Ascending aorta (tissue), 2 donors: ENCODE measurements at regions not wholly inside any gene's neighbourhood (a gene's known extent, or its start where the extent isn't known, plus 50 kb on each side); places are given as distances from the start of the nearest gene placed in this dataset.

Experiments used
- DNase-seq, 2 donors: peaks; one replicate each; pipeline ENCODE4 v3.0.0-alpha.2; 2019; ENCODE audit warnings: low spot score in 2 of 2
- H3K27ac ChIP-seq, 2 donors: fragments of 200-600 bp; sonication (generic); one replicate each; pipeline ENCODE4 v1.5.1; 2016 to 2017; ENCODE audit warnings: mild to moderate bottlenecking in 1 of 2
- H3K27me3 ChIP-seq: fragments of 200-600 bp; sonication (generic); one replicate; pipeline ENCODE4 v1.5.1; 2017
- H3K36me3 ChIP-seq, 2 donors: fragments of 200-600 bp; sonication (generic); one replicate each; pipeline ENCODE4 v1.5.1; 2016
- H3K4me1 ChIP-seq, 2 donors: fragments of 200-600 bp; sonication (generic); one replicate each; pipeline ENCODE4 v1.5.1; 2016 to 2017; ENCODE audit warnings: mild to moderate bottlenecking in 1 of 2
- H3K4me3 ChIP-seq, 2 donors: fragments of 200-600 bp; sonication (generic); one replicate each; pipeline ENCODE4 v1.5.1; 2016 to 2017; ENCODE audit warnings: mild to moderate bottlenecking in 1 of 2
- H3K9me3 ChIP-seq, 2 donors: fragments of 200-600 bp; sonication (generic); one replicate each; pipeline ENCODE4 v1.5.1; 2016
- intact Hi-C: fragments of 100-400 bp; cut with DNase I; formaldehyde crosslinking; loops from one replicate; pipeline ENCODE4 v1.15.1; 2023
- TF ChIP-seq, protein P1 (sequence below), 3 experiments: fragments of 200-600 bp in 2 of 3; fragments of 450-650 bp in 1 of 3; sonication (generic) in 2 of 3; IDR thresholded peaks; one replicate each; pipeline ENCODE4 v1.5.1; 2016 to 2019; ENCODE audit warnings: antibody characterized with exemption in 3 of 3, mild to moderate bottlenecking in 1 of 3, moderate library complexity in 1 of 3

DNA sequence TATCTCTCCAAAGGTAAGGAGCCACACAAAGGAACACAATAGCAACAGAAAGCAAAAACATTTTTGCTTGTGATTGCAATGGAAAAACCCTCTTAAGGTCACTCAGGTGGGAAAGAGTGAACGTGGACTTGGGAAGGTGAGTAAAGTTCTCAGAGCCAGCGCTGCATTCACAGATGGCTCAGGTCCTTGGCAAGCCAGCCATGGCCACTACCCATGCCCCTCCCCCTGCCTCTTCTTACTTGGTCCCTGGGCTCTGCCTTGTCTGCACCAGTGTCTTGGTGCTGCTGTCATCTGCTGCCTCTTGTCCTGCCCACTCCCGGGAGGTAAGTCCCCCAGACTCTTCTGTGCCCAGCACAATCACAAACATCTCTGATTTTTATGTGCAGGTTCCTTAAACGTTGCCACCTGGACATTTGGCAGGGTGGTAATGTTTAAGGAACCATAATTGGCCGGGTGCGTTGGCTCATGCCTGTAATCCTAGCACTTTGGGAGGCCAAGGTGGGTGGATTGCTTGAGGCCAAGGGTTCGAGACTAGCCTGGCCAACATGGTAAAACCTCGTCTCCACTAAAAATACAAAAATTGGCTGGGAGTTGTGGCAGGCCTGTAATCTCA is 74.6 kb downstream of the FEM1C start:
- intact Hi-C loops, result no loop called here
- H3K27ac ChIP-seq, result no peak overlapping the region
- DNase-seq, result no peak
- H3K36me3 ChIP-seq, result no peaks in the 10 kb centered on the region
- no peaks in the 10 kb centered on the region for H3K9me3 ChIP-seq
- no peaks in the 10 kb centered on the region for H3K4me1 ChIP-seq
- H3K27me3 ChIP-seq, result no peaks in the 10 kb centered on the region
- no peak overlapping the region for H3K4me3 ChIP-seq
- TF ChIP-seq, protein P1, sequence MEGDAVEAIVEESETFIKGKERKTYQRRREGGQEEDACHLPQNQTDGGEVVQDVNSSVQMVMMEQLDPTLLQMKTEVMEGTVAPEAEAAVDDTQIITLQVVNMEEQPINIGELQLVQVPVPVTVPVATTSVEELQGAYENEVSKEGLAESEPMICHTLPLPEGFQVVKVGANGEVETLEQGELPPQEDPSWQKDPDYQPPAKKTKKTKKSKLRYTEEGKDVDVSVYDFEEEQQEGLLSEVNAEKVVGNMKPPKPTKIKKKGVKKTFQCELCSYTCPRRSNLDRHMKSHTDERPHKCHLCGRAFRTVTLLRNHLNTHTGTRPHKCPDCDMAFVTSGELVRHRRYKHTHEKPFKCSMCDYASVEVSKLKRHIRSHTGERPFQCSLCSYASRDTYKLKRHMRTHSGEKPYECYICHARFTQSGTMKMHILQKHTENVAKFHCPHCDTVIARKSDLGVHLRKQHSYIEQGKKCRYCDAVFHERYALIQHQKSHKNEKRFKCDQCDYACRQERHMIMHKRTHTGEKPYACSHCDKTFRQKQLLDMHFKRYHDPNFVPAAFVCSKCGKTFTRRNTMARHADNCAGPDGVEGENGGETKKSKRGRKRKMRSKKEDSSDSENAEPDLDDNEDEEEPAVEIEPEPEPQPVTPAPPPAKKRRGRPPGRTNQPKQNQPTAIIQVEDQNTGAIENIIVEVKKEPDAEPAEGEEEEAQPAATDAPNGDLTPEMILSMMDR (IDR thresholded peaks at IDR 0.05), result no peak

GRCh38 chr5:115467628-115468027 is 76.9 kb downstream of the FEM1C start:
- Histone ChIP-seq H3K9me3 (no peaks in the 10 kb centered on the region), H3K27me3 (no peaks in the 10 kb centered on the region), H3K36me3 (no peaks in the 10 kb centered on the region), H3K4me3 (no peak overlapping the region), H3K27ac (no peak overlapping the region), H3K4me1 (no peaks in the 10 kb centered on the region)
- TF ChIP-seq, protein P1 (IDR thresholded peaks at IDR 0.05), result no peak
- intact Hi-C loops, result no loop called here
- DNase-seq, result no peak

GRCh38 chr5:115465431-115465830 is 79.1 kb downstream of the FEM1C start:
- intact Hi-C loops, result no loop called here
- Histone ChIP-seq H3K4me1 (no peaks in the 10 kb centered on the region), H3K27me3 (no peaks in the 10 kb centered on the region), H3K9me3 (no peaks in the 10 kb centered on the region), H3K4me3 (no peak overlapping the region), H3K36me3 (no peaks in the 10 kb centered on the region), H3K27ac (no peak overlapping the region)
- TF ChIP-seq, protein P1 (IDR thresholded peaks at IDR 0.05), result no peak
- DNase-seq, result no peak

DNA sequence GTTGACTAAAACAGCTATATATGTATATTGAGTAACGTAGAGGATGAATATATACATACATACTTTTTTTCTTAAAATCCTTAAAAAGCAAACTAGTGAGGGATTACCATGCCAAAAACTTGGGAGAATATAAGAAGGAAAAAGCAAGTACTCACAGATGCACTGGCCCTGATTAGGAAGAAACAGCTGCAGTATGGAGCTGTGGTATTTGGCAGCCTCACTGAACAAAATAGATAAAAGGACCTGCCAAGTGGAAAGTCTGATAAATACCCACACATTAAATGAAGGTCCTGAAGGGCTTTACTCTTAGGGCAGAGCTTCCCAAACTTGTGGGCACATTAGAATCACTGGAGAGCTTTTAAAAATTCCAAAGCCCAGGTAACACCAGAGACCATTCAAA is 80.6 kb downstream of the FEM1C start:
- Histone ChIP-seq H3K36me3 (no peaks in the 10 kb centered on the region), H3K27ac (no peak overlapping the region), H3K27me3 (no peaks in the 10 kb centered on the region), H3K4me1 (no peaks in the 10 kb centered on the region), H3K4me3 (no peak overlapping the region), H3K9me3 (no peaks in the 10 kb centered on the region)
- intact Hi-C loops, result no loop called here
- TF ChIP-seq, protein P1 (IDR thresholded peaks at IDR 0.05), result no peak
- no peak for DNase-seq

GRCh38 chr5:115461506-115462290 is 82.9 kb downstream of the FEM1C start:
- Histone ChIP-seq H3K9me3 (no peaks in the 10 kb centered on the region), H3K4me3 (no peak overlapping the region), H3K36me3 (no peaks in the 10 kb centered on the region), H3K4me1 (no peaks in the 10 kb centered on the region), H3K27me3 (no peaks in the 10 kb centered on the region), H3K27ac (no peak overlapping the region)
- TF ChIP-seq, protein P1 (IDR thresholded peaks at IDR 0.05), result no peak
- DNase-seq, result no peak
- intact Hi-C loops, result no loop called here
